ENCODE measurements at regions not wholly inside any gene's neighbourhood (a gene's known extent, or its start where the extent isn't known, plus 50 kb on each side); places are given as distances from the start of the nearest gene placed in this dataset.

GRCh38 chr2:172275239-172275638 lies 152.1 kb upstream of the ITGA6 start:
- WGBS (ENCODE audit: insufficient coverage) = 43% methylated on average over 4 of the region's 5 CpGs
- peaks cover 2% of the 10 kb centered on the region for H3K4me1 Mint-ChIP-seq
- ChIA-PET CTCF (no interaction called here), POLR2A (no interaction called here)
- H3K79me2 ChIP-seq (ENCODE audit: control insufficient read depth, insufficient read depth, low read length) = no peaks in the 10 kb centered on the region
- no peak overlapping the region for H3K4me3 ChIP-seq (ENCODE audit: control extremely low read depth in 1 of 5, extremely low read depth in 1 of 5, insufficient read depth in 1 of 5, low read depth in 2 of 5, low read length in 4 of 5)
- H4K20me1 ChIP-seq (ENCODE audit: control insufficient read depth, insufficient read depth, low read length, poor library complexity, severe bottlenecking) = no peaks in the 10 kb centered on the region
- H3K4me1 ChIP-seq (ENCODE audit: control insufficient read depth in 2 of 2, insufficient read depth in 2 of 2, low read length in 2 of 2) = no peaks in the 10 kb centered on the region
- no peak overlapping the region for H3K4me2 ChIP-seq (replicated peaks; ENCODE audit: low read depth, low read length, poor library complexity, severe bottlenecking)
- no peak for TF ChIP-seq CTCF (IDR thresholded peaks at IDR 0.05)
- no peak for TF ChIP-seq EZH2 (IDR thresholded peaks at IDR 0.05; ENCODE audit: borderline replicate concordance, insufficient read depth, low read depth, low read length, poor library complexity, severe bottlenecking)
- DNase-seq = no peak
- H3K4me3 Mint-ChIP-seq = no peak overlapping the region
- H3K27ac ChIP-seq (ENCODE audit: low read length in 2 of 2) = no peak overlapping the region
- H3K27ac Mint-ChIP-seq = no peak overlapping the region
- H2AFZ ChIP-seq (ENCODE audit: insufficient read depth, low read depth, low read length, poor library complexity, severe bottlenecking) = no peak overlapping the region
- no peak overlapping the region for H3K9ac ChIP-seq (ENCODE audit: low read length)
- H3K27me3 Mint-ChIP-seq = peaks cover 26% of the 10 kb centered on the region
- H3K36me3 ChIP-seq (replicated peaks in 1 of 2; ENCODE audit: control extremely low read depth in 1 of 2, control insufficient read depth in 1 of 2, extremely low read depth in 1 of 2, insufficient read depth in 2 of 2, low read length in 1 of 2) = no peaks in the 10 kb centered on the region
- peaks cover 0 to 9% (median 6%) of the 10 kb centered on the region in 3 donors for H3K9me3 ChIP-seq (ENCODE audit: control extremely low read depth in 1 of 3, control insufficient read depth in 2 of 3, insufficient read depth in 1 of 3, low read length in 2 of 3)
- no peaks in the 10 kb centered on the region for H3K9me3 Mint-ChIP-seq (ENCODE audit: insufficient read depth)
- peaks cover 0 to 8% (median 2%) of the 10 kb centered on the region in 4 experiments for H3K27me3 ChIP-seq (replicated peaks in 1 of 4; ENCODE audit: control extremely low read depth in 1 of 4, control insufficient read depth in 3 of 4, insufficient read depth in 4 of 4, low read length in 3 of 4)
- intact Hi-C loops (cut with micrococcal nuclease) = no loop called here
- no peak for ATAC-seq (ENCODE audit: low read depth)

- Histone ChIP-seq H3K9me3 (ENCODE audit: control extremely low read depth in 1 of 3, control insufficient read depth in 2 of 3, insufficient read depth in 1 of 3, low read length in 2 of 3) (peaks cover 0 to 9% (median 6%) of the 10 kb centered on the region in 3 donors), H3K4me1 (ENCODE audit: control insufficient read depth in 2 of 2, insufficient read depth in 2 of 2, low read length in 2 of 2) (peaks cover 8% of the 10 kb centered on the region in 2 donors), H3K27ac (ENCODE audit: low read length in 2 of 2) (no peak overlapping the region), H3K4me3 (ENCODE audit: control extremely low read depth in 1 of 5, extremely low read depth in 1 of 5, insufficient read depth in 1 of 5, low read depth in 2 of 5, low read length in 4 of 5) (no peak overlapping the region), H3K79me2 (ENCODE audit: control insufficient read depth, insufficient read depth, low read length) (no peaks in the 10 kb centered on the region), H3K27me3 (replicated peaks in 1 of 4; ENCODE audit: control extremely low read depth in 1 of 4, control insufficient read depth in 3 of 4, insufficient read depth in 4 of 4, low read length in 3 of 4) (peaks cover 0 to 8% (median 2%) of the 10 kb centered on the region in 4 experiments), H4K20me1 (ENCODE audit: control insufficient read depth, insufficient read depth, low read length, poor library complexity, severe bottlenecking) (no peaks in the 10 kb centered on the region), H2AFZ (ENCODE audit: insufficient read depth, low read depth, low read length, poor library complexity, severe bottlenecking) (no peak overlapping the region), H3K9ac (ENCODE audit: low read length) (no peak overlapping the region), H3K4me2 (replicated peaks; ENCODE audit: low read depth, low read length, poor library complexity, severe bottlenecking) (no peak overlapping the region), H3K36me3 (replicated peaks in 1 of 2; ENCODE audit: control extremely low read depth in 1 of 2, control insufficient read depth in 1 of 2, extremely low read depth in 1 of 2, insufficient read depth in 2 of 2, low read length in 1 of 2) (no peaks in the 10 kb centered on the region)
- TF ChIP-seq EZH2 (IDR thresholded peaks at IDR 0.05; ENCODE audit: borderline replicate concordance, insufficient read depth, low read depth, low read length, poor library complexity, severe bottlenecking) = no peak
- no peak for TF ChIP-seq CTCF (IDR thresholded peaks at IDR 0.05)
- no peak for ATAC-seq (ENCODE audit: low read depth)
- H3K4me3 Mint-ChIP-seq = no peak overlapping the region
- POLR2A ChIA-PET = no interaction called here
- H3K27me3 Mint-ChIP-seq = peaks cover 18% of the 10 kb centered on the region
- intact Hi-C loops (cut with micrococcal nuclease) = no loop called here
- CTCF ChIA-PET = no interaction called here
- H3K27ac Mint-ChIP-seq = peak overlapping the region; percentile 15
- H3K9me3 Mint-ChIP-seq (ENCODE audit: insufficient read depth) = no peaks in the 10 kb centered on the region
- DNase-seq = no peak
- H3K4me1 Mint-ChIP-seq = peaks cover 11% of the 10 kb centered on the region
Observed at GRCh38 chr2:172276961-172277360, 150.4 kb upstream of the ITGA6 start.
